ENCODE measurements at regions not wholly inside any gene's neighbourhood (a gene's known extent, or its start where the extent isn't known, plus 50 kb on each side); places are given as distances from the start of the nearest gene placed in this dataset.

- Histone ChIP-seq H4K91ac (ENCODE audit: insufficient read length, low read depth, low read length) (no peak overlapping the region), H2AFZ (ENCODE audit: low read length) (no peak overlapping the region), H2BK120ac (ENCODE audit: low read depth, low read length, poor library complexity, severe bottlenecking) (no peak overlapping the region), H3K18ac (ENCODE audit: insufficient read length, low read depth, low read length) (no peak overlapping the region), H3K27ac (ENCODE audit: insufficient read length, low read depth, low read length) (no peak overlapping the region), H2BK12ac (ENCODE audit: insufficient read length, low read depth, low read length) (no peak overlapping the region), H3K79me2 (ENCODE audit: insufficient read depth, low read length) (no peaks in the 10 kb centered on the region), H3K4ac (ENCODE audit: low read depth, low read length) (no peak overlapping the region), H3K27me3 (ENCODE audit: insufficient read depth, low read length) (no peaks in the 10 kb centered on the region), H3T11ph (ENCODE audit: low read length) (no peak overlapping the region), H3K9me3 (ENCODE audit: control insufficient read depth, low read depth, low read length) (no peaks in the 10 kb centered on the region), H4K8ac (replicated peaks; ENCODE audit: insufficient read length, low read depth, low read length) (no peak overlapping the region), H2AK5ac (ENCODE audit: insufficient read length, low read length) (no peak overlapping the region), H3K14ac (ENCODE audit: insufficient read depth, low read length) (no peak overlapping the region), H3K9ac (ENCODE audit: extremely low read depth, insufficient read length, low read length) (no peak overlapping the region), H2BK5ac (ENCODE audit: insufficient read length, low read length) (no peak overlapping the region), H4K20me1 (ENCODE audit: control insufficient read depth, insufficient read depth, insufficient read length) (no peaks in the 10 kb centered on the region), H3K56ac (ENCODE audit: insufficient read length, low read depth, low read length) (no peak overlapping the region), H3K4me1 (ENCODE audit: insufficient read depth, low read length) (no peaks in the 10 kb centered on the region), H2BK20ac (ENCODE audit: low read depth, low read length, poor library complexity, severe bottlenecking) (no peak overlapping the region), H2BK15ac (ENCODE audit: low read depth, low read length) (no peak overlapping the region), H3K79me1 (ENCODE audit: insufficient read depth, low read depth, low read length, poor library complexity, severe bottlenecking) (no peaks in the 10 kb centered on the region), H3K23ac (ENCODE audit: insufficient read length, low read depth, low read length) (no peak overlapping the region), H4K5ac (ENCODE audit: insufficient read length, low read depth, low read length) (no peak overlapping the region), H3K23me2 (ENCODE audit: insufficient read length, low read depth, low read length, poor library complexity, severe bottlenecking) (no peaks in the 10 kb centered on the region), H3K4me2 (ENCODE audit: insufficient read depth, insufficient read length, low read length) (no peak overlapping the region)
- TF ChIP-seq, protein P1, sequence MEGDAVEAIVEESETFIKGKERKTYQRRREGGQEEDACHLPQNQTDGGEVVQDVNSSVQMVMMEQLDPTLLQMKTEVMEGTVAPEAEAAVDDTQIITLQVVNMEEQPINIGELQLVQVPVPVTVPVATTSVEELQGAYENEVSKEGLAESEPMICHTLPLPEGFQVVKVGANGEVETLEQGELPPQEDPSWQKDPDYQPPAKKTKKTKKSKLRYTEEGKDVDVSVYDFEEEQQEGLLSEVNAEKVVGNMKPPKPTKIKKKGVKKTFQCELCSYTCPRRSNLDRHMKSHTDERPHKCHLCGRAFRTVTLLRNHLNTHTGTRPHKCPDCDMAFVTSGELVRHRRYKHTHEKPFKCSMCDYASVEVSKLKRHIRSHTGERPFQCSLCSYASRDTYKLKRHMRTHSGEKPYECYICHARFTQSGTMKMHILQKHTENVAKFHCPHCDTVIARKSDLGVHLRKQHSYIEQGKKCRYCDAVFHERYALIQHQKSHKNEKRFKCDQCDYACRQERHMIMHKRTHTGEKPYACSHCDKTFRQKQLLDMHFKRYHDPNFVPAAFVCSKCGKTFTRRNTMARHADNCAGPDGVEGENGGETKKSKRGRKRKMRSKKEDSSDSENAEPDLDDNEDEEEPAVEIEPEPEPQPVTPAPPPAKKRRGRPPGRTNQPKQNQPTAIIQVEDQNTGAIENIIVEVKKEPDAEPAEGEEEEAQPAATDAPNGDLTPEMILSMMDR (conservative IDR thresholded peaks at IDR 0.05), result no peak
- H3K36me3 Mint-ChIP-seq (ENCODE audit: insufficient read depth in 1 of 3, low read depth in 3 of 3), result peaks cover 4 to 6% (median 4%) of the 10 kb centered on the region in 3 experiments; a peak in 5 of 7 replicates
- no CpG with 5 or more reads among the region's 3 CpGs for WGBS (ENCODE audit: extremely low coverage, insufficient read length, low lambda C conversion rate)
- no peak for DNase-seq
- H3K27me3 Mint-ChIP-seq (ENCODE audit: low read depth), result no peaks in the 10 kb centered on the region
- peaks cover 9% of the 10 kb centered on the region in 2 experiments for H3K9me3 Mint-ChIP-seq
- no peak overlapping the region for H3K27ac Mint-ChIP-seq
- H3K4me1 Mint-ChIP-seq, result peaks cover 4% of the 10 kb centered on the region in 2 experiments; a peak in 2 of 4 replicates
- no peak overlapping the region for H3K4me3 Mint-ChIP-seq
Measured at GRCh38 chr1:185573162-185573561, 161.0 kb upstream of the HMCN1 start.

All from H9 (cell line).